KBM-7 (cell line): ENCODE measurements at regions not wholly inside any gene's neighbourhood (a gene's known extent, or its start where the extent isn't known, plus 50 kb on each side); places are given as distances from the start of the nearest gene placed in this dataset.

Experiments used
- DNase-seq: peaks from one replicate; pipeline ENCODE4 v3.0.0-alpha.2; 2015
- in situ Hi-C: fragments of 300-500 bp; cut with MboI; formaldehyde crosslinking; loops from 2 replicates; pipeline ENCODE4 v1.14.3; 2020; ENCODE audit warnings: low sequenced_read_pairs, low pct_unique_long_range_greater_than_20kb, mixed read lengths

DNA sequence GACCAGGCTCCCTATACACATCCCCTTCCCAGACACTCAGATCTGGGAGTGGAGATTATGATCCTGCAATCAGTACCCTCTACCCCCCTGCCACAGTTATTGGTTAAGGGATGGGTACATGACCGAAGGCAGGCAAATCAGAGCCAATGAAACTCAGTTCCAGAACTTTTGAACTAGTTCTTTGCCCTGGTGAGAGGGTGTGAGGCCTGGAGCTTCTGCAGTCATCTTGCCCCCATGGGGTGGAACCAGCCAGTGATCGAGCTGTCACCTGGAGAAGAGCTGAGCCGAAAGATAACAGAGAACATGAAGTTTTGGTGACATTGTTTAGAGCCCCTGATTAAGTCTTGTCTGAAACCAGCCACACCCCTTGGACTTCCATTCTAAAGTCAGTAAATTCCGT, 88.2 kb upstream of the DUSP5 start:
- in situ Hi-C loops = no loop called here
- DNase-seq = no peak

DNA sequence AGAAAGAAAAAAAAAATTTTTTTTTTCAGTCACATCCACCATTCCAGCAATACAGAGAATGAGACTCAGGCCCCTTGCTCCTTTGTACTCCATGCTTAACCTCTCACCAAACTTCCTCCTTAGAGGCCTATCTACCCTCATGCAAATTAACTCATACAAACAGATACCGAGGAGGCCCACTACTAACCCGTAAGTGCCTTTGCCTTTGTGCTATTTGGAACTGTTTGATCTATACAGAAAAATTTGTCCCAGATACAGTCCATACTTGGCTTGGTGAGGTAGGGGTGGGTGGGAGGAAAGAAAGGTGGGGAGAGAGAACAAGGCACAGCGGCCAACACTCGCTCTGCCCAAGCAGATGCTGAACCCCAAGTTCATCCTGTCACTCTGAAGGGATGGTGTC, 87.8 kb upstream of the DUSP5 start:
- DNase-seq = no peak
- in situ Hi-C loops = no loop called here

DNA sequence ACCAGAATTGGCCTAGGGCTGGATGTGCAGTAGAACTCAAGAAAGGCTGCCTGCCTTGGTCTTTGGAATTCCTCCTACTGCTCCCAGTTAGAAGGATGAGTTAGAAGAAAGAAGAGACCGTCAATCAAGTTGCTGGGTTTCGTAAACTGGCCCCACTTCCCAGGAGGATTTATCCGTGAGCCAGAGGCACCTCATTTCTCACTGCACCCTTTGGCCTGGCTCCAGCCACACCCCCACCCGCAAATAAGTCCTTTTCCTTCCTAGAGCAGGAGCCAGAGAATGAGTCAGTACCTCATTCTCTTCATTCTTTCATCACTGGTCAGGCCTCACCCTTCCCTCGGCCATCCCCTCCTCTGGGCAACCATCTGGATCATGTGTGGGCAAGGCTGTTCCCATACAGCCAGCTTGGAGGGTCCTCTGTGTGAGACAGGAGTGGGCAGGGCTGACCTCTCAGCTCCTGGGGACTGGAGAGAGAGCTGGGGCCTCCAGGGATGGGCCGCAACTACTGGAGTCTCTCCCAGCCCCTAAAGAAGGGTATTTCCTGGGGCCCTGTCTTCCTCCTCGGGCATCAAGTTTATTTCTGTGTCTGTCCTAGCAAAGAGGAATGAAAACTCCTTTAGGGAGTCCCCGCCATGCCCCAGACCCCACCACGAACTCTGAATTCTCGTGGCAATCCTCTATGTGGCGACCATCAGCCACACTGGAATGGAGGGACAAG, 87.2 kb upstream of the DUSP5 start:
- in situ Hi-C loops = no loop called here
- DNase-seq = no peak

DNA sequence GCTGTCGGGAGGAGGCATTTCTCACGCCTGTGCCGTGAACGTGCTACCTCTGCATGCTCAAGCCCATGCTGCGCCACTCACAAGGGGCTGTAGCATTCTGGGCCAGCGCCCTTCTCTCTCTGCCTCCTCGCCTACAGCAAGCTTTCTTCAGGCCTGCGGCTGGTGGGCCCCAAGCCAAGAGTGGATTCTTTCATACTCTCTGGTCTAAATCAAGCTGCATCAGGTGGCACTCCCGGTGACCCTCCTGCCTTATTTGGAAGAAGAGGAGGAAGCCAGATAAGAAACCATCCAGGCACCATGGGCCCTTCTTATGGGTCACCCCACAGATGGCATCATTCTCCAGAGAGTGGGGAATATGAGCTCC, 86.7 kb upstream of the DUSP5 start:
- no peak for DNase-seq
- in situ Hi-C loops = no loop called here

DNA sequence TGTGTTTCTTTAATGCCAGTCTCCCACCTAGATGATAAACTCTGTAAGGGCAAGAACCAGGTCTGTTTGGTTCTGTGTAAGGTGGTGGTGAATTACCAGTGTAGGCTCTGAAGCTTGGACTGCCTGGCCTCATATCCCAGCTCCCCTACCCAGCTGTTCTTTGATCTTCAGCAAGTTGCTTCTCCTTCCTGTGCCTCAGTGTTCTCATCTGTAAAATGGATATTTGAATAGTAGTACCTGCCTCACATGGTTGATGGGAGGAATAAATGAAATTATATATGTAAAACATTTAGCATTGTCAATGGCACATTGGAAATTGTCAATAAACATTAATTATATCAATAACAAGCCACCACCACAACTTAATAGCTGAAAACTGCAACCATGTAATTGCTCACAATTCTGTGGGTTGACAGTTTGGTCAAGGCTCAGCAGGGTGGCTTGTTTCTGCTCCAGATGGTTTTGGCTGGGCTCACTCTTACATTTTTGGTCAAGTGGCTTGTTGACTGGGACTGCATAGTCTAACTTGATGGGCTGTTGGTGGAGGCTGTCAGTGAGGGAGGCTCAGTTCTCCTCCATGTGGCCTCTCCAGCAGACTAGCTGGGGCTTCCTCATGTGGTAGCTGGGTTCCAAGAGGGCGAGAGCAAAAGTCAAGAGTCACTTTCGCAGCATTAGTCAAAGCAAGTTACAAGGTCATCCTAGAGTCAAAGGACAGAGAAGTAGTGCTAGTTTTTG, 84.5 kb upstream of the DUSP5 start:
- no peak for DNase-seq
- in situ Hi-C loops = no loop called here

DNA sequence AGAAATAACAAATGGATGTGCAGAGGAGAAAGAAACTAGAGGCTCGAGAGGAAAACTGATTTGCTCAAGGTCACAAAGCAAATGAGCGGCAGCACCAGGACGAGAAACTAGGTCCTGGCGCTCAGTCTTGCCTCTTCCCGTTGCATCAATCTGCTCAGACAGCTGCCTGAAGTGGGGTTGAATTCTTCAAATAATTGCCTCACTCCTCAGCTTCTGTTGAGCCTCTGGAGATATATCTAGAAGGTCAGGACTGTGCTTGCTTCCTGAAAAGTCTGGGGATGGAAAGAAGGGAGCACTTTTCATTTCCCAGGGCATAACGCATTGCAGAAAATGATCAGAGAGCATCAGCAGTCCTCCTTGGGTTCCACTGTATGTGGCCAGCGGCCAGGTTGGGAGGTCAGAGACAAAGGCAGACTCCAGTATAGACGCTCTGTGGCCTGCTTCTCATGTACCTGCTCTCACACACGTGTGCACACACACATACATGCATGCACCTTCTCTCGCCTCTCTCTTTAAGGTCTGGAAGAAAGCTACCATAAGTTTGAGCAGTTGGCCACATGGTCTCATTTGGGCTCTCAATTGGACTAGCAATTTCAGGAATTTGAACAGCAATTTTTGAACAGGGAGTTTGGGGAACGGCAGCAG, 83.7 kb upstream of the DUSP5 start:
- in situ Hi-C loops = no loop called here
- no peak for DNase-seq

DNA sequence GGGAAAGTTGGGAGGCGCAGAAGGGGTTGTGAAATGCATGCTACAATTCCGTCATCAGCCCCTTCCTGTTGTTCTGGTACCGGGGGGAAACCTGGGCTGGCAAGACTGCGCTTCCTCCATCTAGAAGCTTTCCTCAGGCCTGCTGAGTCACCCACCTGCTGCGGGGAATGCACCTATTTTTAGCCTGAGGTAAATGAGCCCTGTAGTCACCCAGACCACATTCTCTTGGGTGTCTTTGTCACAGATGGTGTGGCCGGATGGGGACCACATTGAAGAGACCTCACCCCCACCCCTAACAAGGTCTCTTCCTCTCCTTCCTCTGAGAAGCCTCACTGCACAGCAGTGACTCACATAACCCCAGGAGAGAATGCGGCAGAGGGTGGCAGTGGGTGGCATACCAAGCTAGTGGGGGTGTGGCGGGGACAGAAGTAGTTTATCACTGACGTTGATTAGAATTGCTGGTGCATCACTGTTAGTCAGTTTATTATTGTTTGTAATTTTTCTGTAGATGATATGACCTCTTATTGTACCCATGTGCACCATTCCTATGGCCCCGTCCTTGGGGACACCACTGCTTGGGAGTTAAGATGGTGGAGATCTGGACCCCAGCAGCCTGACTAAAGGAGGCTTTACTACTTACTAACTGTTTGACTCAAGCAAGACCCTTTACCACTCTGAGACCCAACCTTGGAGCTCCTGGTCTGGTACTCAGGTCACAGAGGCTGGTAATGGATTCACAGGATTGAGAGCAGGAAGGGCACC, 83.0 kb upstream of the DUSP5 start:
- peak; percentile 89 for DNase-seq
- in situ Hi-C loops = no loop called here

DNA sequence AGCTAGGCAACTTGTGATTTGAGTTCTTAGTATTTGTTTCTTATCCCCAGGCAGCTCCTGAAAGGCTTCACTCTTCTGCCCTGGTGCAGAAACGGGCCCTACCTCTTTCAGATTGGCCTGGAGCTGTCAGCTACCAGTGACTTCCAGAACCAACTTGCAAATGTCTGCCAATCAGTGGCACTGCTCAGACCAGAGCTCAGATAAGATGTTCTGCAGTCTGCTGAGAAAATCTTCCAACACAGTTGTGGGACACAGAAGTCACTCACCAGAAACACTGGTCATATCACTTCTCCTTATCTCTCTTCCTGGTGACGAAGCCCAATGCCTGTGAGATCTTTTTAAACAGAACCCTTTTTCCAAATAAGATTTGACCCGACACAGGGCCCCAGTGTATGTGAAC, 81.9 kb upstream of the DUSP5 start:
- no peak for DNase-seq
- in situ Hi-C loops = no loop called here

DNA sequence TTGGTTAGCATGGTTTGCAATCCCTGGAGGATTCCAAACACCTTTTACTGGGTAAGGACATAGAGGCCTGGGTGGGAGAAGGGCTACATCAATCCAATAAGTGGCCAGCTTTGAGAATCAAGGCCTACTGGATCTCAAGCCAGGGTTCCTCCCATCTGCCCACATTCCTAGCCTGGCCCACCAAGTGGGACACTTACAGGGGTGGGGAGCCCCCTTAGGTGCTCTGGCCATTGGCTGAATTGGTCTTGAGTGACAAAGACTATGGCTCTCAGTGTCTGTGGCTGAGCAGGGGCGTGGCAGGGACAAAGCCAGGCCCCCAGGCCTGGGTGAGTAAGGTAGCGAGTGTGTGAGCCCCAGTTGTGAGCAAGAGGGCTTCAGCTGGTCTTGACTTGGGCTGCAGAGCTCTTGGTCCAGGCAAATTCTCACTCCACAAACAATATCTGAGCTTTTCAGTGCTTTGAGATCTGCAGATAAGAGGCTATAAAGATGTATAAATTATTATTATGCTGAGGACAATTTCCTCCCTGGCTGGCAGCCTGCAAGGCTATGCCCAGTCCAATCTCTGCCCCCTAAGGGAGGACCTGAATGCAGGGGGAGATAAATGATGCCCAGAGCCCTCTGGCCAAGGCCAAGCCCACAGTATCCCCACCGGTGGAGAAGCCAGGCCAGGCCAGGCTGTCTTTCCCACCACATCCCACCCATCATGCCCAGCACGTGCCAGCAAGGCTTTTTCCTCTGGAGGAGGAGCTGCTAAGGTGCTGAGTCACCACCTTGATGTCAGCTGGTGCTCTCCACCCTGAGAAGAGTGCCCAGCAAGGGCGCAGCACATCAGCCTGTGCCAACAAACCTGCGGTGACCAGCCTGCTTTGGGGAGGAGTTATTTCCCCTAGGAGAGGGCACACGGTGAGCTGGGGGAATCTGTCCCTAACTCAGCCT, 80.7 kb upstream of the DUSP5 start:
- in situ Hi-C loops = no loop called here
- DNase-seq = no peak

DNA sequence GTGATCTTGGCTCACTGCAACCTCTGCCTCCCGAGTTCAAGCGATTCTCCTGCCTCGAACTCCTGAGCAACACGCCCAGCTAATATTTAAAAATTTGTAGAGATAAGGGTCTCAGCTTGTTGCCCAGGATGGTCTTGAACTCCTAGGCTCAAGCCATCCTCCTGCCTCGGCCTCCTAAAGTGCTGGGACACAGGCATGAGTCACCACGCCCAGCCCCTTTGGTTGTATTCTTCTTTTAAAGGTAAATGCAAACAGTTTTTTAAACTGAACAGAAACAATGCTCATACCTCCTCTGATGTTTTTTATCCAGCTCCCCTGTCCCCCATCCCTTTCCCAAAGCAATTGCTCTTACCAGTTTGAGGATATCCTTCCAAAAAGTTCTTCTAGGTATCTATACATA, 79.5 kb upstream of the DUSP5 start:
- DNase-seq = no peak
- in situ Hi-C loops = no loop called here

DNA sequence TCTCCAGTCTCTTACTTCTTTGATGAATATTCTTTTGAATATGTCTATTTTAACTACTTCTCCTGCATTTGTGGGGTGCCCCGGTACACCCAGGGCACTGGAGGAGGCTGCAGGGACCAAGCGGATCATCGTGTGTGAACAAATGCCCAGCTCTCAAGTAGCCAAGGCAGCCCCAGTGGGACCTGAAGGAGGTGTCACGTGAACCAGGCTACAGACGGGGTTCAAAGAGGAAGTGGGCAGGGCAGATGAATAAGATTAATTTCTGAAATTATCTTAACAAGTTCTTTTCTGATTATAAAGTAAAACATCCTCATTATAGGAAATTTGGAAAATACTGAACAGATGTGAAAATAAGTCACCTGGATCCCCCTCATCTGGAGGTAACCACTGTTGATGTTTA, 78.4 kb upstream of the DUSP5 start:
- no peak for DNase-seq
- in situ Hi-C loops = no loop called here

DNA sequence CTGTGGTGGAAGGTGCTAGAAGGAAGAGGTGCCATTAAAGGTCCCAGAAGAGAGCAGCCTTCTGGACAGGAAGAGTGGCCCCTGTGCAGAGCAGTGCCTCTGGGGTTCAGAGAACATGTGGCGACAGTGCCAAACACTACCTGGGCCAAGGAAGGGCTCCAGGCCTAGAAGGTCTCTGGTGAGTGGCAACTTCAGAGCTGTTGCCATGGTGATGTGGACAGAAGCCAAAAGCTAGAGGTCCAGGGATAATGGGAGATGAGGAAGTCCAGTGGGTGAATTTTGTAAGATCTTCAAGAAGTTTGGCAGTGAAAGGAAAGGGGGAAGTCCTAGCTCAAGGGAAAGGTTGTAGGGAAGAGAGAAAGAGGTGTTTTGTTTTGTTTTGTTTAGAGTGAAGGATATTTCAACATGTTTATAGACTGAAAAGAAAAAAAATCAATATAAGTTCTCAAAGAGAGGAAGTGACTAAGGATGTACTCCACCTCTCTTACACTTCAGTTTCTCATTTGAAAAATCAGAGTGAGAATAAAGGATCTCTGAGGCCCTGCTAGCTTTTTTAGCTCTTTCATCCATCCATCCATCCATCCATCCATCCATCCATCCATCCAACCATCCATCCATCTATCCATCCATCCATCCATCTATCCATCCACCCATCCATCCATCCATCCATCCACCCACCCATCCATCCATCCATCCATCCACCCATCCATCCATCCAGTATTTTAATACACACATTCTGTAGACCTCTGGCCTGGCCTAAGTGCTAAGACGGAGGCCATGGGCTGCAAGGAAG, 77.1 kb upstream of the DUSP5 start:
- no peak for DNase-seq
- in situ Hi-C loops = no loop called here

DNA sequence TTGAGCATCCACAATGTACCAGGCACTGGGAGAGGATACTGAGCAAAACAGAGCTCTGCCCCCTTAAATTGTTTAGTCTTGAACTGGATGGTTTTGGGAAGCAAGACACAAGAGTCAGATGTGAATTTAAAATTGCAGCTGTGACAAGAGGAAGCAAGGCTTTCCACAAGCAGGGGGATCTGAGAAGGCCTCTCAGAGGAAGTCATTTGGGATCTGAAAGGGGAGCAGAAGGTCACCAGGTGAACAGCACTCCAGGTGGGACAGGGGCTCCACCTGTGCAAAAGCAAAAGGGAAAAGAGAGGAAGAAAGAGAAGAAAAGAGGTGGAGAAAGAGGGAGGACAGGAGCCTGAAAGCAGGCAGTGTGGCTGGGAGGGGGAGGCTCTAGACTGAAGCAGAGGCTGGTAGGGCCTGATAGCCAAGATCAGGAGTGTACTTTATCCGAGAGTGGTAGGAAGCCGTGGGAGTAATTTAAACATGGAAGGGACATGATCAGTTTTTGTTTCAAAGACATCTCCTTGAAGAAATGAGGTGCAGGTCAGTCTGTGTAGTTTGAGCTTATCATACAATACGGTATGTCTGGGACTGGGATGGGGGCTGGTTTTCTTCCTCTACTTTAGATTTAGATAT, 76.1 kb upstream of the DUSP5 start:
- in situ Hi-C loops = no loop called here
- no peak for DNase-seq

DNA sequence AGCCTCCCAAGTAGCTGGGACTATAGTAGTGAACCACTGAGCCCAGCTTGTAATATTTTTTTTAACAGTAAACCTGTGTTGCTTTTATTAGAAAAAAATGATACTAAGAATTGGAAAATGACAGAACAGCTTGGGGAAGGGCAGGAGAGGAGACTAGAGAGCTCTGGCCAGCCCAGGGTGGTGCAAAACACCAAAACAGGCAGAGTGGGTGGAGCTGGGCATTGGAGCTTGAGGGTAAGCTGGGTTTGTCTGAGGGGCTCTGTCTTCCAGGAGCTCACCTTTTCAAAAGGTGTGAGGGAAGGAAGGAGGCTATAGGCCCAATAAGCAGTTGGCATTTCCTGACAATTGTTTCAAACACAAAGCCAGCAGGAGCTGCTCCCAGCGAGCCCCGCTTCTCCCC, 75.2 kb upstream of the DUSP5 start:
- in situ Hi-C loops = no loop called here
- no peak for DNase-seq

DNA sequence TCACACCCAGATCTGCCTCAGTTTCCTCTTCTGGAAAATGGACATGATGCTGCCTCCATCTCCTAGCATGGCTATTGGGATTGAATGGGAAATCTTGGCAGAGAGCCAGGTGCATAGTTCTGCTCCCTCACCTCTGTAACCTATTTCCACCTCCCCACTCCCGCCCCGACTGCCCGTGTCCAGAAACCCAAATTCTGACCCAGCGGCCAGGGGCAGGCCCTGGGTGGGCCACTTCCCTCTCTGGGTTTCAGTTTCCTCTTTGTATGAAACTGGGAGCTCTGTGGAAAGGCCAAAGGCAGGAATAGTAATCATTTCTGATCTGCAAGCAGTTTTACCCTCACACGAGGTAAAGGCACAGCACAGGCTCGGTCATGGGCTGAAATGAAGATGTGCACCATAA, 74.1 kb upstream of the DUSP5 start:
- in situ Hi-C loops = no loop called here
- DNase-seq = no peak

DNA sequence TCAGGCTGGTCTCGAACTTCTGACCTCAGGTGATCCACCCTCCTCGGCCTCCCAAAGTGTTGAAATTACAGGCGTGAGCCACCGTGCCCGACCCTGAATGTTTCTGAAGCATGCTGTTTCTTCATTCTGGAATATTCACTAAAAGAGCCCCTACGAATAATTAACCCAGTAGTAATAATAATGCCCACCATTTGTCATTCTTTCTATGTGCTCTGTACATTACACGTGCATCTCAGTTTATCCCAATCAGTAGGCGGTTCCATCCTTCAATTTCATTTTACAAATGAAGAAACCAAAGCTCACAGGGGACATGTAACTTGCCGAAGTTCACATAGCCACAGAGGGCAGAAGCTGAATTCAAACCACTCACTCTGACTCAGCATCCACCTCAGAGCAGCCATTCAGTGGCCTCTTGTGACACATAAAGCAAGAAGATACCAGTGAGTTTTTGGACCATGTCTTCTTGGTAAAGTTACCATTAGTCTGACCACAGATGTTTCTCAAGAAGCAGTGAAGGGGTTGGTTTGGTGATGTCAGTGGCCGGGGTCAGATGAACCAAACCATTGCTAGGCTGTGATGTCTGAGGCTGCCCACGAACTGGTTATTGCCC, 71.9 kb upstream of the DUSP5 start:
- in situ Hi-C loops = no loop called here
- no peak for DNase-seq
